ENCODE measurements at regions not wholly inside any gene's neighbourhood (a gene's known extent, or its start where the extent isn't known, plus 50 kb on each side); places are given as distances from the start of the nearest gene placed in this dataset.
"Not testable (repeated sequence)": the region's sequence is repeated elsewhere in the genome, so short reads cannot be mapped to it uniquely, and the experiment has no call there.

DNA sequence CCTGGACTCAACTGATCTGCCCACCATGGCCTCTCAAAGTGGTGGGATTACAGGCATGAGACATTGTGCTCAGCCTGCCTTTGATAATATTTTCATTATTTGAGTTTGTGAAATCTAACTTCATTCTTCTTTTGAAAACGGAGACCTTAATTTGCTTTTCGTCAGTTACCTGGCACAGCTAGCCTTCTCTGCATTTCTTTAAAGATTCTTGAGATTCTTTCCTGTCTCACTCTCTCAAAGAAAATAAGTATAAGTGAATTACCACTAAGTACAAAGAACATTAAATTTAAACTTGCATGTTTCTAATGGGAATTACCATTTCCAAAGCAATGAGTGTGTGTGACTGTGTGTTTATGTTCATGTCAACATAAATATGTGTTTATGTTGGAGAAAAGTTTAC is 187.9 kb downstream of the NFKBIZ start:
- DNase-seq: no peak

DNA sequence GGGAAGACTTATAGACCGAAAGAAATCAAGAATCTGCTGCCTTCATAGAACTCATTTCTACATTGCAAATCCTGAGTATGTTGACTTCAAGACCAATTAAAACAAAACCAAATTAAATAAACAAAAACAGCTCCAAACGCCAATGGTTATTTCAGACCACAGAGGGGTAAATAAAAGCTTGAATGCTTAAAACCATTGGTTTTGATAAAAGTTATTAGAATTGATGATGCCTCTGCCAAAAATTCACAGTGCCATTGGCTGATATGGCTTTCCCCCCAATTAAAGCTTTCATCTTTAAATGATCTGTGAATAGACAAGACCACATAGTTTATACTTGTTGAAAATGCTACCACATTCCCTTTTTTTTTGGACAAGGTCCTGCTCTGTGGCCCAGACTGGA is 188.5 kb downstream of the NFKBIZ start:
- no peak for DNase-seq

DNA sequence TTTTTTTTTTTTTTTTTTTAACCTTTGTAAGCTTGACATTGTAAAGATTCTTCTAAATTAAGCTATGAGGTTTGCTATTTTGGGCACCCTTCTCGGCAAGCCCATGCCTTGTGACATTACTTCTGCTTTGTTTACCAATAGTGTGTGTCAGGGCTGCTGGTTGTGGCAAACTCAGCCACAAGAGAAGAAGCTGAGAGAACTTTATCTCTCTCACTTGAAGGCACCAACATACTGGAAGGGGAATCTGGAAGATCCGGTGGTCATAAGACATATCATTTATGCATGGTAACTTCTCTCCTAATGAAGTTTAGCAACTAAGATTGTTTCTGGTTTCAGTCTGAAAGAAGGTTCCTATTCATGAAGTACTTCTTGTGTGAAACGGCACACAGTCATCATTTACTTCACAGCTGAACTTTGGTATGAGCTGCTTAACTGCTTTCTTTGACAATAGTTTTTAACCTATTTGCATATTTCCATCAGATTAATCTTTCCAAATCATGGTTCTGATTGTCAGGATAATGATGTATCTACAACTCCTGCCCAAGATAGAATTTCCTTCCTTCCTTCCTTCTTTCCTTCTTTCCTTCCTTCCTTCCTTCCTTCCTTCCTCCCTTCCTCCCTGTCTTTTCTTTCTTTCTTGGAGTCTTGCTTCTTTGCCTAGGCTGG is 189.3 kb downstream of the NFKBIZ start:
- DNase-seq: peak; percentile 61 to 90 (median 80)

DNA sequence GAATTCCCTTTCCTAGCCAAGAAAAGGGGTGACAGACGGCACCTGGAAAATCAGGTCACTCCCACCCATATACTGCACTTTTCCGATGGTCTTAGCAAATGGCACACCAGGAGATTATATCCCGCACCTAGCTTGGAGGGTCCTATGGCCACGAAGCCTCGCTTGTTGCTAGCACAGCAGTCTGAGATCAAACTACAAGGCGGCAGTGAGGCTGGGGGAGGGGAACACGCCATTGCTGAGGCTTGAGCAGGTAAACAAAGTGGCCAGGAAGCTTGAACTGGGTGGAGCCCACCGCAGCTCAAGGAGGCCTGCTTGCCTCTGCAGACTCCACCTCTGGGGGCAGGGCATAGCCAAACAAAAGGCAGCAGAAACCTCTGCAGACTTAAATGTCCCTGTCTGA is 190.8 kb downstream of the NFKBIZ start:
- not testable (repeated sequence) for DNase-seq

DNA sequence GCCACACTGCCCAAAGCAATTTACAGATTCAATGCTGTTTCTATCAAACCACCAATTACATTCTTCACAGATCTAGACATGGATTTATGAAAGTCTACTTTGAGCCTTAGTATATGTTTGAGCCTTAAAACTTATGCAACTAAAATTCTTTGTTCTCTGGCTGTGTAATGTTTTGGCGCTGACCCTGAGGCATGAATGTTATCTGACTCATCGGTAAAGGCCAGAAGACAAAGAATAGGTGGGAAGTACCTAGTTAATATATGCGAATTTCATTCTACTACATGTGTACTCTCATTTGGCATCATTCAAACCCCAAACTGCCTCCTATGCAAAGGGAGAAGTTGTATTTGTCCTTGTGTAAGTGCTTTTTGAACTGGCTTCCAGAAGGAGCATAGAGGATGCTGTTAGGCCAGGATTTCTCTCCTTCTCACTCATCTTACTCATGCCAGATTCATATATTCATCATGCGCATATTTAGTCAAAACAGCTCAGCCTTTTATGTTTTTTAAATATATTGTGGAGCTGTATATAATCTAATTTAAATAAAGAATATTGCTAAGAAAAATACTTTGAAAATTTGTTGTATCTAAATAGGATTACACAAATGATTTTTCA is 204.2 kb downstream of the NFKBIZ start:
- no peak for DNase-seq

DNA sequence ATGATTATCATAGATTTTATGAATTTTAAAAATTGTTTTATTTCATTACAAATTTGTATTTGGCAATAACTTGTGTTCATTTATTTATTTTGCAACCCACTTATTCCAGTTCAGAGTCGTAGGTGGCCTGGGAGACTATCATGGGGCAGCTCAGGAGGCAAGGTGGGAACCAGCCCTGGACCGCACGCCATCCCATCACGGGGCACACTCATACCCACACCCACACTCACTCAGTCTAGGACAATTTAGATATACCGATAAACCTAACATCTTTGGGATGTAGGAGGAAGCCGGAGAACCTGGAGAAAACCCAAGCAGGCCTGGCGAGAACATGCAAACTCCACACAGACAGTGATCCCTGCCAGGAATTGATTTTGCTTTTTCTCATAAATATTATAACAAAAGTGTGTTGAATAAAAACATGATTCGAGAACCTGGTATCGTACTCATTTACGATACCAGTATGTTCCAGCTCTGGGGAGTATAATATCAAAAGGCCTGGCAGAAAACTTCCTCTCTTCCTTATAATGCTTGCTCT is 205.3 kb downstream of the NFKBIZ start:
- no peak for DNase-seq

DNA sequence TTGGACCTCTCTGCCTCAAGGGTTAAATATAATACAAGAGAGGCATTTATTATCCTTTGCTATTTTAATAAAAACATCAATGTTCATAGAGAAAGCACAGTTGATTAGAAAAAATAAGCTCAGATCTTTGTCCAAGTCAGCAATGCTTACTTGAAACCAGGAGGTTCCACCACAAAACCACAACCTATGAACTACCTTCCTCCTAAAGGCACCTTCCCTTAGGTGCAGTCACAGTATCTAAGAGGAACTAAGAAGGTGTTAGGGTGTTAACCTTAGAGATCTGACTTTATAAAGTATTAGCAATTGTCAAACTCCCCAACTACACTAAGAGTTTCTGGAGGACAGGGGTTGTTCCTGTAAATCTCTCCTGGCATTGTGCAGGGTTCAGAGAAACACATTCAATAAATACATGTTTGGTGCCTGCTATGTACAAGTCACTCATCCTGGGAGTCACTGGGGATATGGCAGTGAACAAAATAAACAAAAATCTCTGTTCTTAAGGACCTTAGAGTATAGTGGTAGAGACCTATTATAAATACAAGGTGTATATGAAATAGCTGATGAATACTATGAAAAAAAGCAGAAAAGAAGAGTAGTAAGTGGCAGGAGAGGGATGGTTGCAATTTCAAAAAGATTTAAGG is 208.6 kb downstream of the NFKBIZ start:
- no peak for DNase-seq

DNA sequence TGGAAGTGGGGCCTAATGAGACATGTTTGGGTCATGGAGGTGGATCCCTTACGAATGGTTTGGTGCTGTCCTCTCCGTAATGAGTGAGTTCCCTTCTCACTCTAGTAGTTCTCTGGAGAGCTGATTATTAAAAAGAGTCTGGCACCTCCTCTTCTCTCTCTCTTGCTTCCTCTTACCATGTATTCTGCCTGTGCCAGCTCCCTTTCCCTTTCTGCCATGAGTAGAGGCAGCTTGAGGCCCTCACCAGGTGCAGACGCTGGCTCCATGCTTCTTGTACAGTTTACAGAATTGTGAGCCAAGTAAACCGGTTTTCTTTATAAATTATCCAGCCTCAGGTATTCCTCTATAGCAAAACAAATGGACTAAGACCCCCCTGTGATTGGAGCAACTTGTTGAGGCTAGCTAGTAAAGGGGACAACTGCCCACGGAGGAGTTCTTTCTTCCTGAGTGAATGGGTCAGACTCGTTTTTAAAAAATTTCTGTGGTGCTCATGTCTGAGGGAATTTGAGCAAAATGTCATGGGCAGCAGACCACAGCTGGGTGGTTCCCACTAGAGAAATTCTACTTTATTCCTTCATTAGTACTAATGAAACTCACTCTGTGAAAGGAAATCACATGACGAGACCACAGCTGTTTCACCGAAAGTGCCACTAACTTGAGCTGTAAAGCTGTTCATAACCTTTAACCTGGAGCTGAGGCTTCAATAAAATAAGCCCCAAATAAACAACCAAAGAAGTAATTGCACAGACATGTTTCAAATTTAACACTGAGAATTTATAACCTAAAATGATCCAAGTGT is 210.0 kb downstream of the NFKBIZ start:
- peak in 1 of 4 experiments; percentile 26 for DNase-seq

DNA sequence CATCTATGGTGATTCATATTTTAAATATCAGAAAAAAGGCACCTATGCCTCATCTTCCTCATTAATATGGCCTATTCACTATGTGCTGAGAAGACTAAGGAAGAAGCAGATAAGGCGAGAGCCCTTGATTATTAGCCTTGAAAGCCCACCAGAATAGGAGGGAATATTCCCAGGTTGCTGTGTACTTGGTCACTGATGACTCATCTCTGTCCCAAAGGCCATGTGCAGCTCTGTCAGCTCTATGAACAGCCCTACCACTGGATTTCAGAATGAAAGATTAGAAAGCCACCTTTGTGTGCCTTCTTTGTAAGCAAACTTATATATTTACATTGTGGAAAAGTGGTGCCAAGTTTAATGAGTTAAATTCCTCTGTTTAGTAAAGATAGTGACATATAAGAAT is 211.5 kb downstream of the NFKBIZ start:
- peak in 2 of 4 experiments; percentile 11 to 37 for DNase-seq

DNA sequence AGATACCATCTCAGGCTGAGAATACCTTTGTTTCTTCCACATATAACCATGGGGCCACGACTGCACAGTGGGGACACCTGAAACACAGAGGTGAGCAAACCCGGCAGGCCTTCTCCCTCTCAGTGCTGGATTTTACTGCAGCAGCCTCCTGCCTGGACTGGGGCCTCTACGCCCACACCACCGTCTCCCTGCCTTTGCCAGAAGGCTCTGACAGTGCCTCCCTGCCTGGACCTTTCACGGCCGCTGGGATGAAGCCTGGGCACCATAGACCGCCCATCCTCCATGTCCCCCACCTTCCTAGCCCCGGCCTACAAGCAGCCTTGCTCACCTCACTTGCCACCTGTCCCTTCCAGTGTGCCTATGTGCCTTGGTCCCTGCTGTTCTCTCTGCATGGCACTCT is 214.3 kb downstream of the NFKBIZ start:
- no peak for DNase-seq

DNA sequence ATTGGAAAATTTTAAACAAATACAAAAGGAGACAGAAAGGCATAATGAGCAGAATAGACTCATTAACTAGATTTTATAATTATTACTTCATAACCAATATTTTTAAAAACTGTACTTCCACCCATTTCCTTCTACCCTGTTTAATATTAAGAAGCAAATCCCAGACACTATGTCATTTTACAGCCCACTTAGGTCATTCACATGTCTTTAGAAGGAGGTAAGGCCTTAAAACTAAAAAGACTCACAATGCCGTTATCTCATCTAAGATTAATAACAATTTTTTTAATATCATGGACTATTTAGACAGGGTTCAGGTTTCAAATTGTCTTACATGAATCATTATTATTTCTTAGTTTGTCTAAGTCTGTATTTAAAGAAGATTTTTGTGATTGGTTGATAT is 217.2 kb downstream of the NFKBIZ start:
- no peak for DNase-seq

DNA sequence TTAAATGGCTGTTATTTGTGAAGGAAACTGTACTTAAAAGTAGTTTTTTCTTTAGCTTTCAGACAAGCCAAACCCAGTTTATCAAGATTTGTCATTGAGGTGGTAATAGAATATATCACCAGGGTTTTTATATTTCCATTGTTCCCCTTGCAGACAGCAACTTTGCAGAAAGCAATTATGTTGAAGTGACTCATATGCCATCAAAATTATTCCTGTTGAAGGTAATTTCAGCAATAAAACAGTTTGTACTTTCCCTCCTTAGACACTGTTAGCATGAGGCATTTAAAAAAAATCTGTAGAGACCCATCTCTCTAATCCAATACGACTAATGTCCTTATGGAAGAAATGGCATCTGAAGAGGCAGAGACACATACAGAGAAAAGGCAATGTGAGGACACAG is 219.0 kb downstream of the NFKBIZ start:
- no peak for DNase-seq

DNA sequence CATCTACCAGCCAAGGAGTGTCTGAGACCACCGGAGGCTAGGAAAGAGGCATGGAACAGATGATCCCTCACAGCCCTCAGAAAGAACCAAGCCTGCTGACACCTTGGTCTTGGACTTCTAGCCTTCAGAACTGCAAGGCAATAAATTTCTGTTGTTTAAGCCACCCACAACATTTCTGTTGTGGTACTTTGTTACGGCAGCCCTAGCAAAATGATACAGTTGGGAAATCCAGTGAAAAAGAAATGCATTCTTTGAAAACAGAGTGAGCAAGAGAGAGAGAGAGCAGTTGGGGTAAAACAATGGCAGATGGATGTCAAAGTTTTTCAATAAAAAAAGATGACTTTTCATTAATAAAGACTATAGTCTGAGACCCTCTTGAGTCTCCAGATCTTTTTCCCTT is 219.4 kb downstream of the NFKBIZ start:
- DNase-seq: no peak

DNA sequence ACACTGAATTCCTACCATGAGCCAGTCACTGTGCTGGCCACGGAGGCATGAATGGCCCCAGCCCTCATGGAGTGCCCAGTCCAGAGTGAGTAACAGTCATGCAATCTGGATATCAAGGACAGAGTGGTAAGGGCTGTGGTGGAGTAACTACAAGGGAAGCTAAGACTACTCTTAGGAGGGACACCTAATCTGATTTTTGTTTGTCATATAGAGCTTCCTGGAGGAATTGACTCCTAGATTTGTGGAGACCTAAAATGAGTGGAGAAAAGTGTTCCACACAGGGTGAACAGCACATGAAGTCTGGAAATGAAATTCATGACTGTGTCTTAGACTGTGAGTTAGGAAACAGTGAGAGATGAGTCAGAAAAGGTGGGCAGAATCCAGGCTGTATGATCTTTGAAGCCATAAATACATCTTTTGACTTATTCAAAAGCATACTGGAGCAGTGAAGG is 219.9 kb downstream of the NFKBIZ start:
- peak in 1 of 4 experiments; percentile 23 for DNase-seq

DNA sequence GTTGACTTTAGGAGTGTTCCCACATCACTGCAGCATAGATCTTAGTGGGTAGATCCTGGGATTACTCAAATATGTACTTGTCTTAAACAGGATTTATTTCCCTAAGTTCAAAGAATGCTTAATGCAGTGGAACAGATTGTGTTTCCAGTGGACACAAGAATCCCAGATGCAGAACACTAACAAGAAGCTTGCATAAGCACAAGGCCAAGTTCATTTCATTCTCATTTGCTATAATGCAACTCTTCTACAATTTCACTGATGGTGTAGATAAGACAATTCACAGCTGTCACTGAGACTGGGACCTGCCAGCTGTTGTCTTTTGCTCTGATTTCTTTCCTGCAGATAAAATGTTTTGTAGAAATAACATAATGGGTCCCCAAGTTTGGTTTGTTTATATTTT is 225.6 kb downstream of the NFKBIZ start:
- no peak for DNase-seq

DNA sequence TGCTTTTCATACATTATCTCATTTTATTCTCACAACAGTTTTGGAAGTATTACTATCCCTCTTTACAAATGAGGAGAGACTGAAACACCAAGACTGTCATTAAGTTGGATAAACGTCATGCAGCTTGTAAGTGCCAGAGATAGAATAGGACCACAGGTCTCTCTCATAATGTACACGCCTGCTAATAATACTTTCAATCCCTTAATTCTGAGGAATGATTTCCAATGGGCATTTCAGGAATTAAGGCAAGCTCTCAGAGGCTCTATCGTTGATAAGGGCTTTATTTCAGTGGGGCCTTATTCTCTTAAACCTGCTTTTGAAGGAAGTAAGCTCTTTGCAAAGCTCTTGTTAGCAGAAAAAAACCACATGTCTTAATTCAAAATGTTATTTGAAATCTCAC is 229.1 kb downstream of the NFKBIZ start:
- DNase-seq: no peak

DNA sequence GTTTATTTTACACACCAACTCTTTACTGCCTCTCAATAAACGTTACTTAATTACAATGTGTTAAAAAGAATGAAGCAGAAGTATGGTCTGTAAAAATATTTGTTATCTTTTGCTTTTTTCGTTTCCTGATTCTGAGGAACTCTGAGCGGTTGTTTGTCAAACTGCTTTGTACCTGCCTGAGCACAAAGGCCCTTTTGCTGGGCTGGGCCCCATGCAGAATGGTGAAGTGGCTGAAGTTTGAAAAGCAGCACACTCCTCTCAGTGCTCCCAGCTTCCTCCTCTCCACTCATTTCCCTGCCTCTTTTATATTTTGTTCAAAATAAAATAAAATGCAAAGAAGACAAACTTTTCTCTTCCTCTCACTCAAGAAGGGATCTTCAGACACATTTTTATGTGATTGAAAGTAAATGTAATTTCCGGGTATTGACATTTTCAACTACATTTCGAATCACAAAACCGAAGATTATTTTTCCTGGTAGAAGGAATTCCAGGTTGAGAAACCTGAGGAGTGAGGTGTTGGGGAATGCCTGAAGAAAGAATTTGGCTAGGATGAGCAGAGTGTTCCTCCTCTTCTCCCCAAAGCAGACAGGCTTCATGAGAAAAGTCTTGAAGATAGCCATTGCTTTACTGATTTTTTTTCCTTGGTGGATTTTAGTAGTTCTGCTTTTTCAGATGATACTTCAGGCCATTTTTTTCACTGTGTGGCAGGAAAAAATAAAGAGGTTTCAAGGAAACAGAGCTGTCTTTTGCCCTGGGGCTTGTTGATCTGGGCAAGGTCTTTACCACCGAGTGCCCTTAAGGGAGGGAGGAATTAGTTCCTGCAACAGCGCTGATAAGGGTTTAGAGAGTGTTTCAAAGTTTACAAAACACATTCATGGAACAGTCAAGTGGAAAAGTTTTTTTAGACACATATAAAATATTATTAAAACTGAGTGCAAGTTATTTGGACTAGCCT is 229.8 kb downstream of the NFKBIZ start:
- peak in 2 of 4 experiments; percentile 26 to 45 for DNase-seq

DNA sequence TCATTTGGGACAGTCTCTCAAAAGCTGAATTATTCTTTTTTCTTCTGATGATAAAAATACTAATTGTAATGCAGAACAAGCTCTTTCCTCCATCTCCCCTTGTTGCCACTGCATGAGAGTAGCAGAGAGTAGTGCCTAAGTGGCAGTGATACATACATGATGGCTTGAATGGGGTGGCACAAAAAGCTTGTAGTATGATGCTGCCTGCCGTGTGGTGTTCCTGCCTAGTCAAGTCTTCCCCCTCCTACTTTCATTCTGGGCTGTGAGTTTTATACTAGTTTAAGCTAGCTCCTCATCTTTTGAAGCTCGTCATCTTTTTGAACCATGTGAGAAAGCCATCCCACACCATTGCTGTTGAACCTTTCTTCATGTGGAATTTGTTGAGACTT is 230.5 kb downstream of the NFKBIZ start:
- DNase-seq: no peak

DNA sequence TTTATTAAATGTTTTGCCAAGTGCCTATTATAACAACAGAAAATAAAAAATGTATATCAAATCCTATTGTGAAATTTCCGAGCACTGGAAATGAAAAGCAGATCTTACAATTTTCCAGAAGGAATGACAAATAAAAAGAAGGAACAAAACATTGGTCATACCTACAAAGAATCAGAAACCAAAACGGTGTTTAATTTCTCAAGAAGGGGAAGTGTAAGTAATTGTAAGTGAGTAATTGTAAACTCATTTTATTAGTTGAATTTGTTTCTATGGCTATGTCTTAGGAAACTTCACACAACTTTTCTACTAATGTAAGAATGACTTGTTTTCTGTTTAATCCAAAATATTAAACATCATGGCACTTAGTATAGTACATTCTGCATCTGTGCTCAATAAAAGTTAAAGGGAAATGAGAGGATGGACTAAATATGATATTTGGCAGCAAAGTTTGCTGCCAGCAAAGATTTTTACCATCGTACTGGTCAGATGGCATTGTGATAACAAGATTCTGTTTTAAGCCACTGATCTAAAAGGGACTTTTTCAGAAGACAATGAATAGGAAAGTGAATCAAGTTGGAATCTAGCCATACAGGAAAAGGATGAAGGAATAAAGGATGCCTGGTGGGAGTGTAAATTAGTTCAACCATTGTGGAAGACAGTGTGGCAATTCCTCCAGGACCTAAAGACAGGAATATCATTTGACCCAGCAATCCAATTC is 232.4 kb downstream of the NFKBIZ start:
- DNase-seq: peak in 2 of 4 experiments; percentile 16 to 20

DNA sequence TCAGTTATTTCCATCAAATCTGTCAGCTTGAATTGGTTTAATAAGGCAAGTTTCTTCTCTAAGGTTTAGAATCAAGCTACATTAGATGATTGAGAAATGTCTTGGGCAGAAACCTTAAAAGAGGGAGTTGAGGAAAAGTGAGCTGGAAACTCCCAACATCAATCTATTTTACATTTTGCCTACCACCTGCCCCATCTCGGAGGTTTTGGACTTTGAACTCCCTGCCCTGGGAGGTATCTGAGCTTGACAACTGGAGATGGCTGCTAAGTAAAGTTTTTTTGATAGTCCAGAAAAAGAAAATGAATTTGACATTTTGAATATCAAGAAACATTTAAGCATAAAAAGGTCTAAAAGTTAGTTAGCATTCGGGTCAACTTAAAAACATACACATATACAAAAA is 234.2 kb downstream of the NFKBIZ start:
- no peak for DNase-seq

DNA sequence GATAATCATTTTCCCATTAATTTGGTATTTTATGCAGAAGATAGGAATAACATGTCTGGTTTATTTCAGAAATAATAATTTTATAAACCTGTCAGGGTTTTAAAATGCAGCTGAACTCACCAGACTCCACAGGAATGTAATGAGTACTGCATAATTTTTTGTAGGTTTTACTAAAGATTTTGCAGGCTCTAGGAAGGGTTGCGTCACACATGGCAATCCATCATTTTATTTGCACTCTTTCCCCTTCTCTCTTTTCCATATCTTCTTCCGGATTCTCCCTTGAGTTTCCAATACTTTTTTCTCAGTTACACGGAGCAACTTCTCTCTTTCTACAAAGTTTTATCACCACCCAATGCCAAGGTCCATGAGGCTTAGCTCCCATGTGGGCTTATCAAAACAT is 234.7 kb downstream of the NFKBIZ start:
- DNase-seq: no peak
